Common myeloid progenitor, CD34-positive (primary cell): ENCODE measurements at regions not wholly inside any gene's neighbourhood (a gene's known extent, or its start where the extent isn't known, plus 50 kb on each side); places are given as distances from the start of the nearest gene placed in this dataset.
"Not testable (repeated sequence)": the region's sequence is repeated elsewhere in the genome, so short reads cannot be mapped to it uniquely, and the experiment has no call there.

ENCODE experiments used
- CTCF ChIA-PET: fragments of 350-600 bp; sonication (Branson Sonifier 250); formaldehyde crosslinking; loops from one replicate; lab custom pipeline; 2021; ENCODE audit warnings: antibody characterized with exemption; lab: Charles Lee
- POLR2A ChIA-PET: fragments of 350-600 bp; sonication (Branson Sonifier 250); formaldehyde crosslinking; loops from one replicate; lab custom pipeline; 2021; ENCODE audit warnings: antibody characterized with exemption; lab: Charles Lee
- DNase-seq, 3 donors: peaks; one replicate each; pipeline versions ENCODE4 v3.0.0 to v3.0.0-alpha.2; 2013
- H3K27ac ChIP-seq, 2 experiments: 1 replicate in 1 of 2; 2 replicates in 1 of 2; pipeline ENCODE4 v1.7.0; 2013; ENCODE audit warnings: inconsistent platforms in 2 of 2, low read length in 2 of 2, mild to moderate bottlenecking in 2 of 2, low read depth in 1 of 2, moderate library complexity in 1 of 2; ENCODE audit not compliant: severe bottlenecking in 2 of 2, insufficient read depth in 1 of 2, poor library complexity in 1 of 2
- H3K27me3 ChIP-seq, 5 experiments: replicated peaks in 2 of 5; 1 replicate in 3 of 5; 2 replicates in 2 of 5; pipeline versions ENCODE4 v1.6.1 to v1.7.0; 2013; ENCODE audit warnings: low read length in 4 of 5, mild to moderate bottlenecking in 2 of 5, moderate library complexity in 2 of 5, inconsistent platforms in 1 of 5; ENCODE audit not compliant: insufficient read depth in 5 of 5, control insufficient read depth in 4 of 5
- H3K36me3 ChIP-seq, 4 experiments: 1 replicate in 2 of 4; 2 replicates in 2 of 4; pipeline versions ENCODE4 v1.6.1 to v1.7.0; 2013; ENCODE audit warnings: low read length in 3 of 4, control low read depth in 1 of 4, mild to moderate bottlenecking in 1 of 4; ENCODE audit not compliant: control insufficient read depth in 4 of 4, insufficient read depth in 4 of 4
- H3K4me1 ChIP-seq, 4 experiments: 1 replicate in 3 of 4; 2 replicates in 1 of 4; pipeline versions ENCODE4 v1.6.1 to v1.7.1; 2013; ENCODE audit warnings: low read length in 3 of 4, mild to moderate bottlenecking in 3 of 4, control low read depth in 1 of 4, inconsistent platforms in 1 of 4, moderate library complexity in 1 of 4; ENCODE audit not compliant: control insufficient read depth in 4 of 4, insufficient read depth in 4 of 4; ENCODE audit errors: control extremely low read depth in 1 of 4
- H3K4me3 ChIP-seq, 7 experiments: 1 replicate in 4 of 7; 2 replicates in 3 of 7; pipeline versions ENCODE4 v1.5.1 to v1.7.0; 2013; ENCODE audit warnings: mild to moderate bottlenecking in 7 of 7, low read length in 6 of 7, moderate library complexity in 6 of 7, inconsistent platforms in 2 of 7, low read depth in 2 of 7, control low read depth in 1 of 7; ENCODE audit not compliant: insufficient read depth in 4 of 7, control insufficient read depth in 1 of 7; ENCODE audit errors: extremely low read depth in 1 of 7
- H3K9me3 ChIP-seq, 5 experiments: 1 replicate in 4 of 5; 2 replicates in 1 of 5; pipeline versions ENCODE4 v1.6.1 to v1.7.1; 2013; ENCODE audit warnings: low read length in 4 of 5, mild to moderate bottlenecking in 2 of 5, inconsistent platforms in 1 of 5, low read depth in 1 of 5, moderate library complexity in 1 of 5; ENCODE audit not compliant: control insufficient read depth in 4 of 5, insufficient read depth in 2 of 5; ENCODE audit errors: control extremely low read depth in 1 of 5
- WGBS: methylation state at CpG from one replicate; pipeline ENCODE4 v1.1.5; 2013; ENCODE audit not compliant: insufficient coverage; 5-methylcytosine and 5-hydroxymethylcytosine counted together

GRCh38 chr12:46963977-46964971, 115.1 kb upstream of the PCED1B start:
- Histone ChIP-seq H3K36me3 (no peaks in the 10 kb centered on the region), H3K27me3 (no peaks in the 10 kb centered on the region), H3K27ac (no peak overlapping the region), H3K9me3 (no peaks in the 10 kb centered on the region), H3K4me3 (no peak overlapping the region), H3K4me1 (no peaks in the 10 kb centered on the region)
- POLR2A ChIA-PET, result interaction anchor here (0.7 kb wide), 1 partner anchor 1596 kb away, joined by 3 read pairs; no protein-coding TSS in a partner anchor
- no peak for DNase-seq
- CTCF ChIA-PET, result interaction anchor here (1.6 kb wide), 1 partner anchor 13 kb away, joined by 3 read pairs; no protein-coding TSS in a partner anchor
- WGBS, result 78% methylated on average over 11 of the region's 14 CpGs

- ChIA-PET CTCF (interaction anchor here (0.9 to 1.6 kb wide), 2 partner anchors 14 to 27 kb away, joined by 3 read pairs; no protein-coding TSS in a partner anchor), POLR2A (no interaction called here)
- Histone ChIP-seq H3K4me3 (no peak overlapping the region), H3K4me1 (no peaks in the 10 kb centered on the region), H3K27ac (no peak overlapping the region), H3K36me3 (no peaks in the 10 kb centered on the region), H3K27me3 (no peaks in the 10 kb centered on the region), H3K9me3 (no peaks in the 10 kb centered on the region)
- no CpG with 5 or more reads among the region's 2 CpGs for WGBS
- DNase-seq, result no peak
These were observed 114.3 kb upstream of the PCED1B start for GRCh38 chr12:46965137-46965536.

GRCh38 chr12:46965880-46966279, 113.5 kb upstream of the PCED1B start:
- Histone ChIP-seq H3K9me3 (no peaks in the 10 kb centered on the region), H3K4me3 (no peak overlapping the region), H3K4me1 (no peaks in the 10 kb centered on the region), H3K27ac (no peak overlapping the region), H3K36me3 (no peaks in the 10 kb centered on the region), H3K27me3 (no peaks in the 10 kb centered on the region)
- no peak for DNase-seq
- POLR2A ChIA-PET, result no interaction called here
- 100% methylated on average over 4 of the region's 4 CpGs for WGBS
- CTCF ChIA-PET, result interaction anchor here (1.6 kb wide), 1 partner anchor 15 kb away, joined by 3 read pairs; no protein-coding TSS in a partner anchor

- DNase-seq, result no peak
- no CpG with 5 or more reads among the region's 5 CpGs for WGBS
These were observed 108.8 kb upstream of the PCED1B start for GRCh38 chr12:46970636-46971035.

GRCh38 chr12:46973937-46974336, 105.5 kb upstream of the PCED1B start:
- POLR2A ChIA-PET, H3K4me1 ChIP-seq, CTCF ChIA-PET, H3K9me3 ChIP-seq, DNase-seq, H3K36me3 ChIP-seq, H3K4me3 ChIP-seq, H3K27me3 ChIP-seq, H3K27ac ChIP-seq: not testable (repeated sequence)
- no CpG with 5 or more reads among the region's 3 CpGs for WGBS

More at GRCh38 chr12:46970636-46971035, 108.8 kb upstream of the PCED1B start:
- Histone ChIP-seq H3K4me3 (no peak overlapping the region), H3K4me1 (no peaks in the 10 kb centered on the region), H3K27ac (no peak overlapping the region), H3K9me3 (no peaks in the 10 kb centered on the region), H3K27me3 (no peaks in the 10 kb centered on the region), H3K36me3 (no peaks in the 10 kb centered on the region)
- ChIA-PET CTCF (no interaction called here), POLR2A (no interaction called here)

- Histone ChIP-seq H3K36me3 (no peaks in the 10 kb centered on the region), H3K27ac (no peak overlapping the region), H3K27me3 (no peaks in the 10 kb centered on the region), H3K4me3 (no peak overlapping the region), H3K4me1 (no peaks in the 10 kb centered on the region), H3K9me3 (no peaks in the 10 kb centered on the region)
- CTCF ChIA-PET, result no interaction called here
- no peak for DNase-seq
- POLR2A ChIA-PET, result no interaction called here
- WGBS, result no CpG with 5 or more reads among the region's 1 CpG
These were observed 101.5 kb upstream of the PCED1B start for GRCh38 chr12:46977871-46978375.

GRCh38 chr12:46981622-46982021, 97.8 kb upstream of the PCED1B start:
- Histone ChIP-seq H3K4me1 (no peaks in the 10 kb centered on the region), H3K27me3 (no peaks in the 10 kb centered on the region), H3K27ac (no peak overlapping the region), H3K9me3 (no peaks in the 10 kb centered on the region), H3K4me3 (no peak overlapping the region), H3K36me3 (no peaks in the 10 kb centered on the region)
- ChIA-PET POLR2A (no interaction called here), CTCF (no interaction called here)
- DNase-seq, result no peak
- 100% methylated on average over 1 of the region's 3 CpGs for WGBS
